Thyroid gland (tissue), 4 donors: ENCODE measurements at regions not wholly inside any gene's neighbourhood (a gene's known extent, or its start where the extent isn't known, plus 50 kb on each side); places are given as distances from the start of the nearest gene placed in this dataset.

Source experiments
- DNase-seq, 2 donors: peaks; one replicate each; pipeline ENCODE4 v3.0.0-alpha.2; 2019
- H3K27ac ChIP-seq, 3 donors: fragments of 200-600 bp; sonication (generic); 1 replicate in 2 of 3; 2 replicates in 1 of 3; pipeline ENCODE4 v1.5.1; 2016 to 2019; ENCODE audit warnings: mild to moderate bottlenecking in 1 of 3, moderate library complexity in 1 of 3
- H3K27me3 ChIP-seq: fragments of 200-600 bp; sonication (generic); one replicate; pipeline ENCODE4 v1.5.1; 2019
- H3K36me3 ChIP-seq, 2 donors: fragments of 200-600 bp; sonication (generic); one replicate each; pipeline ENCODE4 v1.5.1; 2016 to 2019
- H3K4me1 ChIP-seq, 2 donors: fragments of 200-600 bp; sonication (generic); one replicate each; pipeline ENCODE4 v1.5.1; 2017 to 2019
- H3K4me3 ChIP-seq, 3 donors: fragments of 200-600 bp; sonication (generic); replicated peaks in 1 of 3; 1 replicate in 2 of 3; 2 replicates in 1 of 3; pipeline ENCODE4 v1.5.1; 2016; ENCODE audit warnings: mild to moderate bottlenecking in 1 of 3
- H3K9me3 ChIP-seq: fragments of 200-600 bp; sonication (generic); one replicate; pipeline ENCODE4 v1.5.1; 2017
- POLR2A ChIP-seq, 2 donors: fragments of 450-650 bp; IDR thresholded peaks; one replicate each; pipeline ENCODE4 v1.6.1; 2017; ENCODE audit warnings: antibody characterized with exemption in 2 of 2, mild to moderate bottlenecking in 2 of 2, moderate library complexity in 1 of 2
- WGBS, 2 donors: methylation state at CpG; one replicate each; pipeline ENCODE4 v1.1.5; 2017; 5-methylcytosine and 5-hydroxymethylcytosine counted together
- intact Hi-C: fragments of 100-400 bp; cut with DNase I; formaldehyde crosslinking; loops from one replicate; pipeline ENCODE4 v1.15.1; 2023
- TF ChIP-seq, protein P1 (sequence below), 6 experiments: fragments of 200-600 bp in 3 of 6; fragments of 450-650 bp in 3 of 6; sonication (generic) in 3 of 6; IDR thresholded peaks; one replicate each; pipeline ENCODE4 v1.5.1; 2016 to 2019; ENCODE audit warnings: antibody characterized with exemption in 6 of 6, mild to moderate bottlenecking in 2 of 6, inconsistent platforms in 1 of 6, moderate library complexity in 1 of 6

GRCh38 chr11:20303391-20303965, 60.0 kb upstream of the HTATIP2 start:
- intact Hi-C loops, result no loop called here
- H3K27ac ChIP-seq, result no peak overlapping the region
- WGBS, 2 donors, result 54 to 63% methylated on average over 6 of the region's 6 CpGs
- no peaks in the 10 kb centered on the region for H3K36me3 ChIP-seq
- H3K4me1 ChIP-seq, result no peaks in the 10 kb centered on the region
- no peaks in the 10 kb centered on the region for H3K27me3 ChIP-seq
- H3K4me3 ChIP-seq, result no peak overlapping the region
- no peak for TF ChIP-seq POLR2A (IDR thresholded peaks at IDR 0.05)
- TF ChIP-seq, protein P1, sequence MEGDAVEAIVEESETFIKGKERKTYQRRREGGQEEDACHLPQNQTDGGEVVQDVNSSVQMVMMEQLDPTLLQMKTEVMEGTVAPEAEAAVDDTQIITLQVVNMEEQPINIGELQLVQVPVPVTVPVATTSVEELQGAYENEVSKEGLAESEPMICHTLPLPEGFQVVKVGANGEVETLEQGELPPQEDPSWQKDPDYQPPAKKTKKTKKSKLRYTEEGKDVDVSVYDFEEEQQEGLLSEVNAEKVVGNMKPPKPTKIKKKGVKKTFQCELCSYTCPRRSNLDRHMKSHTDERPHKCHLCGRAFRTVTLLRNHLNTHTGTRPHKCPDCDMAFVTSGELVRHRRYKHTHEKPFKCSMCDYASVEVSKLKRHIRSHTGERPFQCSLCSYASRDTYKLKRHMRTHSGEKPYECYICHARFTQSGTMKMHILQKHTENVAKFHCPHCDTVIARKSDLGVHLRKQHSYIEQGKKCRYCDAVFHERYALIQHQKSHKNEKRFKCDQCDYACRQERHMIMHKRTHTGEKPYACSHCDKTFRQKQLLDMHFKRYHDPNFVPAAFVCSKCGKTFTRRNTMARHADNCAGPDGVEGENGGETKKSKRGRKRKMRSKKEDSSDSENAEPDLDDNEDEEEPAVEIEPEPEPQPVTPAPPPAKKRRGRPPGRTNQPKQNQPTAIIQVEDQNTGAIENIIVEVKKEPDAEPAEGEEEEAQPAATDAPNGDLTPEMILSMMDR (IDR thresholded peaks at IDR 0.05), result no peak
- no peak for DNase-seq
- H3K9me3 ChIP-seq, result no peaks in the 10 kb centered on the region

GRCh38 chr11:20293992-20294391, 69.5 kb upstream of the HTATIP2 start:
- no peaks in the 10 kb centered on the region for H3K9me3 ChIP-seq
- WGBS, 2 donors, result 88 to 90% methylated on average over 4 of the region's 4 CpGs

GRCh38 chr11:20293531-20293930, 70.0 kb upstream of the HTATIP2 start:
- intact Hi-C loops, result no loop called here
- Histone ChIP-seq H3K36me3 (no peaks in the 10 kb centered on the region), H3K4me1 (no peaks in the 10 kb centered on the region), H3K27ac (no peak overlapping the region), H3K9me3 (no peaks in the 10 kb centered on the region), H3K27me3 (no peaks in the 10 kb centered on the region), H3K4me3 (no peak overlapping the region)
- WGBS, 2 donors, result 89 to 91% methylated on average over 1 of the region's 1 CpG
- TF ChIP-seq POLR2A (IDR thresholded peaks at IDR 0.05), result no peak
- TF ChIP-seq, protein P1 (IDR thresholded peaks at IDR 0.05), result no peak
- no peak for DNase-seq

More at GRCh38 chr11:20293992-20294391, 69.5 kb upstream of the HTATIP2 start:
- Histone ChIP-seq H3K27ac (no peak overlapping the region), H3K4me3 (no peak overlapping the region), H3K4me1 (no peaks in the 10 kb centered on the region), H3K27me3 (no peaks in the 10 kb centered on the region), H3K36me3 (no peaks in the 10 kb centered on the region)
- DNase-seq, result no peak
- intact Hi-C loops, result no loop called here
- no peak for TF ChIP-seq POLR2A (IDR thresholded peaks at IDR 0.05)
- TF ChIP-seq, protein P1 (IDR thresholded peaks at IDR 0.05), result no peak

- no peaks in the 10 kb centered on the region for H3K36me3 ChIP-seq
- no peaks in the 10 kb centered on the region for H3K9me3 ChIP-seq
- intact Hi-C loops, result no loop called here
- H3K4me1 ChIP-seq, result no peaks in the 10 kb centered on the region
- WGBS, 2 donors, result 49% methylated on average over 2 of the region's 2 CpGs
- no peak overlapping the region for H3K27ac ChIP-seq
- DNase-seq, result no peak
- no peak for TF ChIP-seq POLR2A (IDR thresholded peaks at IDR 0.05)
- TF ChIP-seq, protein P1 (IDR thresholded peaks at IDR 0.05), result no peak
- H3K27me3 ChIP-seq, result no peaks in the 10 kb centered on the region
- no peak overlapping the region for H3K4me3 ChIP-seq
Observed at GRCh38 chr11:20289732-20290131, 73.8 kb upstream of the HTATIP2 start.

- no peak overlapping the region for H3K27ac ChIP-seq
- no peaks in the 10 kb centered on the region for H3K9me3 ChIP-seq
- TF ChIP-seq POLR2A (IDR thresholded peaks at IDR 0.05), result no peak
- TF ChIP-seq, protein P1 (IDR thresholded peaks at IDR 0.05), result no peak
- no peak overlapping the region for H3K4me3 ChIP-seq
- intact Hi-C loops, result no loop called here
- H3K36me3 ChIP-seq, result no peaks in the 10 kb centered on the region
- no peak for DNase-seq
- WGBS, 2 donors, result 45 to 73% methylated on average over 1 of the region's 1 CpG
- H3K27me3 ChIP-seq, result no peaks in the 10 kb centered on the region
- no peaks in the 10 kb centered on the region for H3K4me1 ChIP-seq
Observed at GRCh38 chr11:20283475-20283874, 80.0 kb upstream of the HTATIP2 start.
